ENCODE measurements at regions not wholly inside any gene's neighbourhood (a gene's known extent, or its start where the extent isn't known, plus 50 kb on each side); places are given as distances from the start of the nearest gene placed in this dataset.

- TF ChIP-seq SIN3A (IDR thresholded peaks at IDR 0.05; ENCODE audit: borderline replicate concordance, insufficient read depth, low read length), result no peak
- TF ChIP-seq POLR2AphosphoS5 (IDR thresholded peaks at IDR 0.05; ENCODE audit: low read depth, low read length), result no peak
- TF ChIP-seq TAF1 (IDR thresholded peaks at IDR 0.05; ENCODE audit: borderline replicate concordance, insufficient read depth, low read length), result no peak
- TF ChIP-seq REST (IDR thresholded peaks at IDR 0.05; ENCODE audit: insufficient read depth in 1 of 2, low read depth in 2 of 2, low read length in 2 of 2), result no peak
- TF ChIP-seq FOXP2 (optimal IDR thresholded peaks at IDR 0.05; ENCODE audit: borderline replicate concordance, extremely low read depth, extremely low read length, insufficient read depth), result no peak
Measured at GRCh38 chr18:78867131-78867530, 112.5 kb upstream of the SALL3 start.

- TF ChIP-seq SIN3A (IDR thresholded peaks at IDR 0.05; ENCODE audit: borderline replicate concordance, insufficient read depth, low read length), result no peak
- TF ChIP-seq POLR2AphosphoS5 (IDR thresholded peaks at IDR 0.05; ENCODE audit: low read depth, low read length), result no peak
- TF ChIP-seq FOXP2 (optimal IDR thresholded peaks at IDR 0.05; ENCODE audit: borderline replicate concordance, extremely low read depth, extremely low read length, insufficient read depth), result no peak
- TF ChIP-seq REST (IDR thresholded peaks at IDR 0.05; ENCODE audit: insufficient read depth in 1 of 2, low read depth in 2 of 2, low read length in 2 of 2), result no peak
- no peak for TF ChIP-seq TAF1 (IDR thresholded peaks at IDR 0.05; ENCODE audit: borderline replicate concordance, insufficient read depth, low read length)
Measured at GRCh38 chr18:78868330-78869316, 111.0 kb upstream of the SALL3 start.

- TF ChIP-seq TAF1 (IDR thresholded peaks at IDR 0.05; ENCODE audit: borderline replicate concordance, insufficient read depth, low read length), result no peak
- no peak for TF ChIP-seq FOXP2 (optimal IDR thresholded peaks at IDR 0.05; ENCODE audit: borderline replicate concordance, extremely low read depth, extremely low read length, insufficient read depth)
- TF ChIP-seq POLR2AphosphoS5 (IDR thresholded peaks at IDR 0.05; ENCODE audit: low read depth, low read length), result no peak
- no peak for TF ChIP-seq REST (IDR thresholded peaks at IDR 0.05; ENCODE audit: insufficient read depth in 1 of 2, low read depth in 2 of 2, low read length in 2 of 2)
- no peak for TF ChIP-seq SIN3A (IDR thresholded peaks at IDR 0.05; ENCODE audit: borderline replicate concordance, insufficient read depth, low read length)
Measured at GRCh38 chr18:78871618-78872017, 108.0 kb upstream of the SALL3 start.

GRCh38 chr18:78873926-78874500, 105.6 kb upstream of the SALL3 start:
- no peak for TF ChIP-seq SIN3A (IDR thresholded peaks at IDR 0.05; ENCODE audit: borderline replicate concordance, insufficient read depth, low read length)
- no peak for TF ChIP-seq FOXP2 (optimal IDR thresholded peaks at IDR 0.05; ENCODE audit: borderline replicate concordance, extremely low read depth, extremely low read length, insufficient read depth)
- no peak for TF ChIP-seq REST (IDR thresholded peaks at IDR 0.05; ENCODE audit: insufficient read depth in 1 of 2, low read depth in 2 of 2, low read length in 2 of 2)
- no peak for TF ChIP-seq POLR2AphosphoS5 (IDR thresholded peaks at IDR 0.05; ENCODE audit: low read depth, low read length)
- TF ChIP-seq TAF1 (IDR thresholded peaks at IDR 0.05; ENCODE audit: borderline replicate concordance, insufficient read depth, low read length), result no peak
